HG03457 (cell line): ENCODE measurements at regions not wholly inside any gene's neighbourhood (a gene's known extent, or its start where the extent isn't known, plus 50 kb on each side); places are given as distances from the start of the nearest gene placed in this dataset.

Source experiments
- ATAC-seq: cut with Tn5 transposase; IDR thresholded peaks from one replicate; pipeline ENCODE4 v1.9.1; 2021; ENCODE audit warnings: moderate number of reproducible peaks; ENCODE audit not compliant: unreplicated experiment

- ATAC-seq: no peak
These were observed 1175.9 kb upstream of the CDH9 start for GRCh38 chr5:28214292-28214691.

- no peak for ATAC-seq
These were observed 1170.0 kb upstream of the CDH9 start for GRCh38 chr5:28208356-28208755.

GRCh38 chr5:28190011-28190410 is 1151.6 kb upstream of the CDH9 start:
- no peak for ATAC-seq

- ATAC-seq: no peak
These were observed 1136.3 kb upstream of the CDH9 start for GRCh38 chr5:28174691-28175090.

GRCh38 chr5:28165096-28165495 is 1126.7 kb upstream of the CDH9 start:
- no peak for ATAC-seq

GRCh38 chr5:28164568-28164967 is 1126.2 kb upstream of the CDH9 start:
- no peak for ATAC-seq

- no peak for ATAC-seq
These were observed 1118.6 kb upstream of the CDH9 start for GRCh38 chr5:28156981-28157380.

- ATAC-seq: no peak
These were observed 1105.1 kb upstream of the CDH9 start for GRCh38 chr5:28143519-28143918.

GRCh38 chr5:28132151-28132550 is 1093.8 kb upstream of the CDH9 start:
- no peak for ATAC-seq

- no peak for ATAC-seq
These were observed 1079.3 kb upstream of the CDH9 start for GRCh38 chr5:28117691-28118090.

- ATAC-seq: no peak
These were observed 1078.9 kb upstream of the CDH9 start for GRCh38 chr5:28117273-28117672.

- no peak for ATAC-seq
These were observed 1072.4 kb upstream of the CDH9 start for GRCh38 chr5:28110781-28111180.

- no peak for ATAC-seq
These were observed 1065.7 kb upstream of the CDH9 start for GRCh38 chr5:28104080-28104479.

- ATAC-seq: no peak
These were observed 1045.7 kb upstream of the CDH9 start for GRCh38 chr5:28084069-28084468.

GRCh38 chr5:28082610-28083009 is 1044.2 kb upstream of the CDH9 start:
- ATAC-seq: no peak

- ATAC-seq: no peak
These were observed 1039.2 kb upstream of the CDH9 start for GRCh38 chr5:28077291-28078240.

GRCh38 chr5:28066856-28067255 is 1028.5 kb upstream of the CDH9 start:
- ATAC-seq: no peak

GRCh38 chr5:28065656-28066055 is 1027.3 kb upstream of the CDH9 start:
- no peak for ATAC-seq

- no peak for ATAC-seq
These were observed 1008.2 kb upstream of the CDH9 start for GRCh38 chr5:28046596-28046995.

GRCh38 chr5:28027851-28028250 is 989.5 kb upstream of the CDH9 start:
- ATAC-seq: no peak

GRCh38 chr5:28017178-28017577 is 978.8 kb upstream of the CDH9 start:
- ATAC-seq: no peak

- no peak for ATAC-seq
These were observed 976.4 kb upstream of the CDH9 start for GRCh38 chr5:28014779-28015178.

GRCh38 chr5:28012538-28012937 is 974.2 kb upstream of the CDH9 start:
- ATAC-seq: no peak
